Anterior cingulate cortex (tissue), 58 donors: ENCODE measurements at regions not wholly inside any gene's neighbourhood (a gene's known extent, or its start where the extent isn't known, plus 50 kb on each side); places are given as distances from the start of the nearest gene placed in this dataset.
"Not testable (repeated sequence)": the region's sequence is repeated elsewhere in the genome, so short reads cannot be mapped to it uniquely, and the experiment has no call there.

Experiments used
- DNase-seq, 58 donors: peaks; one replicate each; lab custom pipeline; 2025; lab: John Stamatoyannopoulos, UW

DNA sequence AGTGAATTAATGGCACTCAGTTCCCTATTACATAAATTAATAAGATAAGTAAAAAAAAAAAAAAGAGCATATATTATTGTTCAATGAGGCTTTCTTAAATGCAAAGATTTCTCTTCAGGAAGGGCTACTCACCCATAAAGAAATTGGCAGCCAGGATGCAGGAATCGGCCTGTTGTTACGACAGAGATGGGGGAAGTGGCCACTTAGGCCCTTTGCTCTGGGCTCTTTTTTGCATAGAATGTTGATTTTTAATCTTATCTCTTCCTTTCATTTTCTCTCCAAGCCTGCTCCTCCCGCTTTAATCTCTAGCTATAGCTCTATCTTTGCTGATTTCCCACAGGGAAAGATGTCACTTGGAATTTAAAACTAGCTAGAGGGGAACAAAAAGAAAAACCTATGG lies 391.8 kb upstream of the CRIM1 start:
- no peak for DNase-seq

DNA sequence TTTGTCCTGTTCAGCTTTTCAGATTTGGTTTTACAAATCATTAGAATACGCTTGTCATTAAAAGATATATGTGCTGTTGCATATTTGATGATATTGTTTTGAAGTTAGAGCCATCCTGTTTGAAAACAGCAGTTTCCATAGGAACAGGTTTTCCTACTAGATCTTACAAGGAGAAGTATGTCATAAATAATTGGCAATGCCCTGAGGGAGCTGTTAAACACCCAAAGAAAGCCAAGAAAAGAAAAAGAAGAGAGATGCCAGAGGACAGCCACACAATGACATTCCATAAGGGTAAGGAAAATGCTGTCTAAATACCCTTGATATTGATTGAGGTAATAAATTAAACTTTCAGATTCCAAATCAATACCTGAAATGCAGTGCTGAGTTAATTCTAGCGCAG lies 392.2 kb upstream of the CRIM1 start:
- DNase-seq: no peak

DNA sequence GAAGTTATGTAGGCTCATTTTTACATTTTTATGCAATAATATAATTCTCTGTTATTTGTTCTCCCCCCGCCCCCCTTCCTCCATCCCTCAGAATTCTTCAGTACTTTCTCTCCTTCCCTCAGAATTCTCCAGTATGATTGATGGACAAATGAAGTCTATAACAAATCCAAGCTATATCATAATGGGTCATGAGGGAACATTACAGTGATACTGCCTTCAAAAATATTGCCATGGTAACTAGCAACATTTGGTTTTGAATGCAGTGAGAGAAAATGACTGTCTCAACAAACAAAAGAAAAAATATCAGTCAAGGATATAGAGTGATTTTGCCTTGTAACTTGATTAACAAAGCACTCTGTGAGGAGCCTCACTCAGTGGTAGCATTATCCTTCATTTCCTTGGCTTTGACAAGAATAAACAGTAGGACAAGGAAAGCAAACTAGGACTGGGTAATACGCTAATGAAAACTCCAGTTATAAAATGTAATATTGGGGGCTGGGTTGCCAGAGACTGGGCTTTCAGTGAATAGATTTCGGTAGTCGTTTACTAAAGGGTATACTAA lies 392.9 kb upstream of the CRIM1 start:
- DNase-seq: no peak

DNA sequence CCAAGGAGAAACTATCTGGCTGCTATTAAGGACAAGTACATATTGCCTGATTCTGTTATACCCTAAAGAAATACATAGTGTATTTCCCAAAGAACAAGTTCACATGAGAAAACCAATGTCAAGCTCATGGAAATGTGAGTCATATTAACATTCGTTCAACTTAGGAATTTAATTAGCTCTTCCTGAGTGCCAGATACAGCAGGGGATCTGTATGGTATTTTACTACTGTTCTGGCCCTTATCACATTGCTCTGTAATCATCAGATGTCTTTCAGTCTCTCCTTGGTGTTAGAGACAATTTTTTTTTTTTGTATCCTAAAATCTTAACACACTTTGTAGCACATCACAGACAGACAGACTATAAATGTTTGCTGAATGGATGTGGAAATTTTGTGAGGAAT lies 395.0 kb upstream of the CRIM1 start:
- DNase-seq: no peak

DNA sequence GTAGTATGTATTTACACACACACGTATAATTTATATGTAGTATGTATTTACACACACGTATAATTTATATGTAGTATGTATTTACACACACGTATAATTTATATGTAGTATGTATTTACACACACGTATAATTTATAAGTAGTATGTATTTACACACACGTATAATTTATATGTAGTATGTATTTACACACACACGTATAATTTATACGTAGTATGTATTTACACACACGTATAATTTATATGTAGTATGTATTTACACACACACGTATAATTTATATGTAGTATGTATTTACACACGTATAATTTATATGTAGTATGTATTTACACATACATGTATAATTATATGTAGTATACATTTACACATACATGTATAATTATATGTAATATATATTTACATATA lies 398.5 kb upstream of the CRIM1 start:
- not testable (repeated sequence) for DNase-seq

DNA sequence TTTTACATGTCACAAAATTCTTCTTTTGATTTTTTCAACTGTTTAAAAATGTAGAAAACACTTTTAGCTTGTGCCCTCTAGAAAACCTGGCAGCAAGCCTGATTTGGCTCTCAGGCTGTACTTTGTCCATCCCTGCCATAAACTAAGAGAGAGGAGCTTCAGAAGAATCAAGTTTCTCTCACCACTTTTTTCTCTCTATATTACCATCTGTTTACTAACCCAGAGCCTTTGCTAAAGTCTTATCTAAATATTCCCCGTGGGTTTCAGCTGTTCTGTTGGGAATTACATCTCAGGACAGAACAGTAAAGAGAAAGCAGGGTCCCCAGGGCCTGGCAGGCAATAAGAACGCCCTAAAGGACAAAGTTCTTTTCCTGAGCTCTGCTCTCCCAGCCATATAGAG lies 409.1 kb upstream of the CRIM1 start:
- DNase-seq: peak in 1 of 58 donors; percentile 1

DNA sequence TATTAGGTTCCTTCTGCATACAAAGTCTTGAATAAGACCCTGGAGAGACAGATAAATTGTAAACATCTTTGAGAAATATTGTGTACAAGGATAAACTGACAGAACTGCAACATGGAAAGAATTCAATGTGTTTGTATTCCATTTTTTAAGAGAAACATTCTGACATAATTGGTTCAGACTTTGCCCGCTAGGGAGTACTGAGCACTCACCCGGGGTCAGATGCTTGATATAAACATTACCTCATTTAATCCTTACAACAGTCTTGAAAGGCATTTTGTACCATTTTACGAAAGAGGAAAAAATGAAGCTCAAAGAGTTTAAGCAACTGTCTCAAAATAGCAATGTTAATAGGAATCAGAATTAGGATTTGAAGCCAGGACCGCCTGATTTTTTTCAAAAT lies 416.7 kb upstream of the CRIM1 start:
- no peak for DNase-seq

DNA sequence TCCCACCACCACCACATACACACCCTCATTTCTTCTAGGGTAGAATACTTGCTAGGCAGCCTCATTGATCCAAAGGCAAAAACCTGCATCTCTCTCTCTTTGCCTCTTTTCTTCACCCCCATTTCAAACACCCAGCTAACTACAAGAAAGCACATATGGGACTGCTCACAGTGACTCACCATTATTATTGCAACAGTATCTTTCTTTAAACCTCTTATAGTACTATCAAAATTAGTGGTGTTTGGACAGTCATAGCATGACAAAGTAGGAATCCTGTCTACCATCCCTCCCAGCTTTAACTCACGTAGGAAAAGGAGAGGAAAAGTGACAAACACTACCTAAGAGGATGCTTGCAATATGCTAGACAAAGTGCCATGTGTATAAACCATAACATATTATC lies 422.5 kb upstream of the CRIM1 start:
- no peak for DNase-seq

DNA sequence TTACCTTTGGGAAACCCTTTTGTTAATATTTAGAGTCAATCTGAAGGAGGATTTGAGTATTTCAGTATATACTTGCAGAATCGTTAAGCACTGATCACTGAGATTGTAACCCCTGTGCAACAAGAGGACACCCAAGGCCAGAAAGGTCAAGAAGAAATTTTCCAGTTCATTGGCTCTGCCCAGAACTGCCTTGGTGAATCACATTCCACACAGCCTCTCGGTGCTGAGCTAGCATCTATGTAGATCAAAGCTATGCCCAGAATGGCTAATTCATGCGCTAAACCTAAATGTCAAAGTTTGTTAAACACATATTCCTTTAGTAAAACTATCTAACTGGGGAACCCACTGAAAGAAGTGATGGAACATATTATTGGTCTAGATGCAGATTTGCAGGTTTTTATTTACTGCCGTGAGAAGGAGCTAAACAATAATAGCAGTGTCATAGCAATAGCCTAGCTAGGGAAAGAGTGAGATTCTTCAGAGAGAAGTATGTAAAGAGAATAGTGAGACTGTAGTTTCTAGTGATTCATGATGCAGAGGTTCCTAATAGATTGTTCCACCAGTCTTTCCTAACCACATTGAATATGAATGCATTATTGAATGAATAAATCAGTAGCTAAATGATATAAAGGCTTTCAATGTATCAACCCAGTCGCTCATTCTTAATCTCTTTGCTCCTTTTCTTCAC lies 423.2 kb upstream of the CRIM1 start:
- DNase-seq: no peak

DNA sequence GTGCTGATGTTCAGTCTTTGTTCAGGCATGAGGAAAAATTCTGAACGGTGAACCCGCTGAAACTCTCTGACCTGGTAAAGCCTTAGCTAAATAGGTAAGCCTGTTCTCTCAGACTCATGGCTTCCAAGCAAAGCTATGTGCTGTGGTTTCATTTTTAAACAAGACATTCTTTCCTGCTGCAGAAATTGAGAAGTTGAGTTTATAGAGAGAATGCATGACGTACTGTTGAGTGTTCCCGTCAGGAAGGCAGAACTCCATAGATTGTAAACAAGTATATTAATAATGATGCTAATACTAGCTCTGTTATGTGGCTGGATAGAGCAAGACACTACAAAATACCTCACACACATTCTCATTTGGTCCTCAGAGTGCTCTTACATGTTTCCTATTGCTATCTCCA lies 424.0 kb upstream of the CRIM1 start:
- no peak for DNase-seq

DNA sequence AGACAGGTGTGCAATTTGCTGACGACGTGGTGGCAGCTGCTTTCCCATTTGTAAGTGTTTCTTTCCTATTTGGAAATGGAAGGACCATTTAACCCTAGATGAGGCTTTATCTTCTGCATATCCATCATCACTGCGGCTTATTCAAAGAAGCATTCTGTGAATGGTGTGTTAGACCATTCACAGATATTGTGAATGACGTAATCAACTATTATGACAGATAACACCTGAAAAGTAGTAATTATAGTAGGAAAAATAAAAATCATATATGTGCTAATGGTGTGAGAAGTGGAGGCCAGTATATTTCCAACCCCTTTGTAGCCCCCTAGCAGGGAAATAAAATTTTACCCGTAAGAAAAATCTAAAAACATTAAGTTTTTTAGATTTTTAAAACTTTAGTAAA lies 424.5 kb upstream of the CRIM1 start:
- DNase-seq: no peak

DNA sequence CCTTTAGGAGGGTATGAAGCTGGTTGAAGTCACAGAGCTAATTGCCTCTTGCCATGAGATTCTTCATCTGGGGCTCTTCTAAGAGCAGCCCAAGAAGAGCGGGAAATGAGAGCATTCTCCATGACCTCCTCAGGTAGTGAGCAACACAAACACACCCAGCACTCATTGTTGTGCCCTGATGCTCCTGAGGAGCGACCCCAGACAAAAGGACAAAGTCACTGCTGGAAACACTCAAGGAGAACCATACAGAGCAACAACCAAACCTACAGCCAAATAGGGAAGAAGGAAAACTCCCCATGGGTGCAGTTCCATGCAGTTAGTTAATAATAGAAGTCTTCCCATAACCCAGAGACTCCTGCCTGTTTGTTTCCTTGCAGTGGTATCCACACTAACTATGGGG lies 426.0 kb upstream of the CRIM1 start:
- no peak for DNase-seq

DNA sequence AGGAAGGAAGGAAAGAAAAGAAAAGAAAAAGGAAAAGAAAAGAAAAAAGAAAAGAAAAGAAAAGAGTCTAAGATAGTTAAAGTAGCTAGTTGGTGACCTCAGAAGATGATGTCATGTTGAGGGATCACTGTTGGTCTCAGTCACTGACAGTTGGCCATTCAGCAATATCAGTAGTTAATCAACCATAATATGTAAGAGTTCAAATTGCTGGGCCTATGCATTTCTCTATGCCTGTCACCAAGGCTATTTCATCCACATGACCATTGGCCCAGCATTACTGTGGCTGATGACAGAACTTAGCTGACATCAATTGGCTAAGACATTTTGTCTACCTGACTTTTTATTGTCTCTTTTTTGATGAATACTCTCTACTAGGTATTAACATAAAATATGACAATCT lies 435.5 kb upstream of the CRIM1 start:
- no peak for DNase-seq

DNA sequence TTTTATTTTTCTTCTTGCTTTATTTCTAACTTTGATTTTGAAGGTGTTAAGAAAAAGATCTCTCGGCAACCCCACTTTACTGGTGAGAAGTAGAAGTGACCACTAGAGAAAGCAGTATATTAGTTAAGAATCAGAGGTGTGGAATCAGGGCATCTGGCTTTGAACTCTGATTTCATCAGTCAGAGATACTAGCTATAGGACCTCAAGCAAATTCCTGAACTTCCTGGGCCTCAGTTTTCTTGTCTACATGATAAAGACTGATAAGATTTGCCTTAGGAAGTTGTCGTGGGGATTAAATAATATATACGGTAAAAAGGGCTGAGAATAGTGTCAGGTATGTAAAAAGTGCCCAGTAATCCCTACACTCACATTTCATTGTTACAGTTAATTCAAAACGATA lies 440.3 kb upstream of the CRIM1 start:
- no peak for DNase-seq

DNA sequence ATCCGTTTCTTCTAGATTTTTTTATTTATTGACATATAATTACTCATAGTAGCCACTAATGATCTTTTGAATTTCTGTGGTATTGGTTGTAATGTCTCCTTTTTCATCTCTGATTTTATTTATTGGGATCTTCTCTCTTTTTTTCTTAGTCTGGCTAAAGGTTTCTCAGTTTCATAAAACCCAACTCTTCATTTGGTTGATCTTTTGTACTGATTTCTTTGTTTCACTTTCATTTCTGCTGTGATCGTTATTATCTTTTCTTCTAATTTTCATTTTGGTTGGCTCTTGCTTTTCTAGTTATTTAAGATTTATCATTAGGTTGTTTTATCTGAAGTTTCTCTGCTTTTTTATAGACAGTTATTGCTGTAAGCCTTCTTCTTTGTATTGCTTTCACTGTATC lies 463.6 kb upstream of the CRIM1 start:
- DNase-seq: no peak

DNA sequence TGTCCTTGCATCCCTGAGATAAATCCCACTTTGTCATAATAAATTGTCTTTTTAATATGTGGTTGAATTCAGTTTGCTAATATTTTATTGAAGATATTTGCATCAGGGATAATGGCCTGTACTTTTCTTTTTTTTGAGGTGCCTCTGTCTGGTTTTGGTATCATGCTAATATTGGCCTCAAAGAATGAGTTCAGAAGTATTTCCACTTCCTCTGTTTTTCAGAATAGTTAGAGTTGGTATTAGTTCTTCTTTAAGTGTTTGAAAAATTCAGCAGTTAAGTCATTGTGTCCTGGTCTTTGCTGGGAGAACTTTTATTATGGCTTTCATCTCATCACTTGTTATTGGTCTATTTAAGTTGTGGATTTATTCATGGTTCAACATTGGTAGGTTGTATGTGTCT lies 464.1 kb upstream of the CRIM1 start:
- no peak for DNase-seq

DNA sequence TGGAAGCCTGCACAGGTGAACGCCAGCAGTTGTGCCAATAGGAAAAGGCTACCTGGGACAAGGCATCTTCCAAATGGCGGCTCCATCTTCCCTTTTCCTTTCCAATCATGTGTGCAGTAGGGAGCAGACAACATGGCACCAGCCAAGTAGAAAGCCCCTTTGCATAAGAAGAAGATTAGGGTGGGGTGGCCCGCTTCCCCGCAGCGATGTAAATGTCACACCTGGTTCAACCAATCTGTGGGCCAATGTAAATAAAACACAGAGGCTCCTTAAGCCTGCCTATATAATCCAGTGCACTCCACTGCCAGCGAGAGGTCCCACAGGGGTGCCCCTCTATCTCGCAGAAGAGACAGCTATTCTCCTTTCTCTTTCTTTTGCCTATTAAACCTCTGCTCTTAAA lies 468.4 kb upstream of the CRIM1 start:
- no peak for DNase-seq

DNA sequence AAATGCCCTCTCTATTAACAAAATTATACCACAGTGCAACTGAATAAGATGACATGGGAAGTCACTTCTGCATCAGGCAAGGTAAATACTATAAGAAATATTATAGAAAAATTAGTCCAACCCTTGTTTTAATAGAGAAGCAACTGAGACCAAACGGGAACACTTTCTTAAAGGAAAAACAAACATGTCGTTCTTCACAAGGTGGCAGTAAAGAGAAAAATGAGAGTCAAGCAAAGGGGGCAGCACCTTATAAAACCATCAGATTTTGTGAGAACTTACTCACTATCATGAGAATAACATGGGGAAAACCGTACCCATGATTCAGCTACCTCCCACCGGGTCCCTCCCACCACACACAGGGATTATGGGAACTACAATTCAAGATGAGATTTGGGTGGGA lies 481.7 kb upstream of the CRIM1 start:
- no peak for DNase-seq

DNA sequence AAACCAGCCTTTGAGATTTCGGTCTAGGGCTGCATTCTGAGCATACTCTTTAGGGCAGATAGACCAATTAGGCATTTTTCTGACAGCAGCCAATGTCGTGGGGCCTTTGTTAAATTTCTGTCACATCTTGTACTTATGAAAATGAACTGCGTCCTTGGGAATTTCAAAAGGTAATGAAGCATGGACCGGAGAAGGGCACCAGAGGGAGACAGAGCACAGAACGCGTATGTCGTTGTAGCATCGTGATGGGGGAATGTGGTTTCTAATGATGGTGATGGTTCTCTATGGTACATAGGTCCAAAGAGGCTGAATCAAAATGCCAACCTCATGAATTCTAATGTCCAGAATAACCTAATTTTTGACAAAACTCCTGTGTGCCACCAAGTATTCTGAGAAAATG lies 483.9 kb upstream of the CRIM1 start:
- DNase-seq: no peak

DNA sequence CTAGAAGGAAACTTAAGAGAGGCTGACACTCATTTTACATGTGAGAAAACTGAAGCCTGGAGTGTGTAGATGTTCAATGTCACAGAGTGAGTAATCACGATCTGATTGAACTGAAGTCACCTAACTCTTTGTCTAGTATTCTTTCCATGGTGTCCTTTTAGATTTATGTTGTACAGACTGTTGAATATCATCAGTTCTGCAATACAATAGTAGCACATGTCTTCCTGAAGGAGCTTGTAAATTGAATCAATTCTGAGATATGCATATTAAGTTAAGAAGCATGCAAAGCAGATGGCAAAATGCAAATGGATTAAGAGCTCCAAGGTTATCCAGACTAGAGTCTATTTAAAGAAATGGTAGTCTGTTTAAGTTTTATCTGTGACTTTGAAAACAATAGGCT lies 484.9 kb upstream of the CRIM1 start:
- no peak for DNase-seq

DNA sequence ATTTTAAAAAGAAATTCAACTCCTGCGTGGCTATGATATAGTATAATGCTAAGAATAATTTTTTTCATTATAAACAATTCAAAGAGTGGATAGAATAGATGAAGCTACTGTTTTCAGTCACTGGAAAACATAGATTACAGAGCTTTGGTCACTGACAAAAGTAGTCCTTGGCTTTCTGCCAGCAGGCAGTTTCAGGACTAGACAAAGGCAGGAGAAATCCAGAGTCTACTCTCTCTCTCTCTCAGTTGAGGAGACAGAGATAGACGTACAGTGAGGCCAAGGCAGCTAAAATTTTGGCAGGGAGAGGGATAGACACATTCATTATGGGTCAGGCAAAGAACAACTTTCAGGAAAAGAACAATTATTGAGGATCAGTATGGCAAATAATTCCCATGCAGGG lies 491.4 kb upstream of the CRIM1 start:
- peak in 1 of 58 donors; percentile 0 for DNase-seq

DNA sequence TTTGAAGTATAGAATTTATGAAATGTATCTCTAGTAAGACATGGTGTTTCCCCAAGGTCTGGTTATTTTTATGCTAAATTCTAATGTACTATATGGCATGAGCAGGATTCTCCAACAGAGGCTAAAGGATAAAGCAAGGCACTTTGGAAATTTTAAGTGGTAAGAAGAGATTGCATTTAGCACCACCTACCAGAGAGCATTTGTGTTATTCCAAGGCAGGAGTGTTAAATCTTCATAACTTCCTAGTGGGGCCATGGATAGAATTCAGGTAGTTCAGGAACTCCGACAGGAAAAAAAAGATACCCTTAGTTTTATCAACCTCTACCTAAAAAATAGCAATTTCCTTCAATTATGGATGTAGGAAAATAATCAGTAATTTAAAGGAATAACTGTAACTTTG lies 497.4 kb upstream of the CRIM1 start:
- DNase-seq: no peak

DNA sequence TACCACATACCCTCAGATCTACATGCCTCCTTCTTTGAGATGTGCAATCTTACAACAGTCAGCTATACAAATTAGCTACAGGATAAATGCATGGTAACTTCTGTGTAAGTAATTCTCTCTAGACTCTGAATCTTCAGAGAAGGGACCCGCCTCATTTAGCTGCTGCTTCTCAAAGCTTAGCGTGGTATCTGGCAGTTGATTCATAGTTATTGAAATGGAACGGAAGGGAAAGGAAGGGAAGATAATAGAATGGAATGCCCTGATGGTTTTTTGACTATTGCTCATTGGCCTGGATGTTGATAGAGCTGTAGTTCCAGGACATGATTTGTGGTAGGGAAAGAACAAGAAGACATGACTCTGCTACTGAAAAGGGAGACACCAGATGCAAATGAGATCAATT lies 498.1 kb upstream of the CRIM1 start:
- DNase-seq: no peak
